ENCODE measurements at regions not wholly inside any gene's neighbourhood (a gene's known extent, or its start where the extent isn't known, plus 50 kb on each side); places are given as distances from the start of the nearest gene placed in this dataset.

DNA sequence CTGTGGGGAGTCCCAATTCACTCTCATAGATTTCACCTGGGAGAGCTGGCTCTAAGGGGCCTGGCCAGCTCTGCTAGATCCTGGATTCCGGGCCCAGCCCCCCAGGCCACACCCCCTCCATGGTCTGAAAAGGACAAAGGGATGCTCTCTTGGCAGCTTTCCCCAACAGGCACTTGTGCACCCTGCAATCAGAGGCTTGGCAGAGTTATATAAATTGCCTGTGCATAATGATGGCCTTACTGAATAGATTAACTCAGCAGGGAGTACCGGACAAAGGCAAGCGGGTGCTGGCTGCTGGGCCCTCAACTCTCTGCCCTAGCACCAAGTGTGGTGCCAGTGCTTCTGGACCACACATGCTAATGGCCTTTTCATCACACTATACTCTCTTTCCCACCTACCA, 461.6 kb downstream of the BUD13 start:
- no peaks in the 10 kb centered on the region for H3K27me3 ChIP-seq
- TF ChIP-seq, protein P1, sequence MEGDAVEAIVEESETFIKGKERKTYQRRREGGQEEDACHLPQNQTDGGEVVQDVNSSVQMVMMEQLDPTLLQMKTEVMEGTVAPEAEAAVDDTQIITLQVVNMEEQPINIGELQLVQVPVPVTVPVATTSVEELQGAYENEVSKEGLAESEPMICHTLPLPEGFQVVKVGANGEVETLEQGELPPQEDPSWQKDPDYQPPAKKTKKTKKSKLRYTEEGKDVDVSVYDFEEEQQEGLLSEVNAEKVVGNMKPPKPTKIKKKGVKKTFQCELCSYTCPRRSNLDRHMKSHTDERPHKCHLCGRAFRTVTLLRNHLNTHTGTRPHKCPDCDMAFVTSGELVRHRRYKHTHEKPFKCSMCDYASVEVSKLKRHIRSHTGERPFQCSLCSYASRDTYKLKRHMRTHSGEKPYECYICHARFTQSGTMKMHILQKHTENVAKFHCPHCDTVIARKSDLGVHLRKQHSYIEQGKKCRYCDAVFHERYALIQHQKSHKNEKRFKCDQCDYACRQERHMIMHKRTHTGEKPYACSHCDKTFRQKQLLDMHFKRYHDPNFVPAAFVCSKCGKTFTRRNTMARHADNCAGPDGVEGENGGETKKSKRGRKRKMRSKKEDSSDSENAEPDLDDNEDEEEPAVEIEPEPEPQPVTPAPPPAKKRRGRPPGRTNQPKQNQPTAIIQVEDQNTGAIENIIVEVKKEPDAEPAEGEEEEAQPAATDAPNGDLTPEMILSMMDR (IDR thresholded peaks at IDR 0.05) = no peak
- no peak for TF ChIP-seq POLR2A (IDR thresholded peaks at IDR 0.05)
- H3K4me3 ChIP-seq = no peak overlapping the region
- no peak for DNase-seq
- WGBS, 2 donors = 76 to 80% methylated on average over 1 to 3 of the region's 3 CpGs
- H3K9me3 ChIP-seq = no peaks in the 10 kb centered on the region
- peaks cover 4% of the 10 kb centered on the region for H3K4me1 ChIP-seq
- no peaks in the 10 kb centered on the region for H3K36me3 ChIP-seq (ENCODE audit: low read depth, missing control alignments)
- no peak overlapping the region for H3K27ac ChIP-seq
- intact Hi-C loops (cut with DNase I; ENCODE audit: low total_unique reads) = no loop called here

DNA sequence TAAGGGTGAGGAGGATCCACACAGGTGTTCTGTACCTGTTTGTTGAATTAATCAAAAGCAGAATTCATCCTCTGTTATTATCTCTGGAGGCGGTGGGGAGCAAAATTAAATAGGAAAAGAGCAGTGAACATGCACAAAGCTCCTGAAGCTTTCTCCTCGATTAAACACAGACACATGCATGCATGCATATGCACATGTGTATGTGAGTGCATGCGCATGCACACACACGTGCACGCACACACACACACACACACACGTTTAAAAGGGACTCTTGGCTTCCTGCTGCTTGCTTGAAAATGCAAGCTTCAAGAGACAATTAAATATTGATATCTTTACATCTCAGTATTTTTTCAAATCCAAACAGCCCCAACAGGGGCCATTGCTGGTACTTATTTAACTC, 462.1 kb downstream of the BUD13 start:
- H3K27me3 ChIP-seq = no peaks in the 10 kb centered on the region
- intact Hi-C loops (cut with DNase I; ENCODE audit: low total_unique reads) = no loop called here
- H3K4me1 ChIP-seq = peaks cover 4% of the 10 kb centered on the region
- H3K36me3 ChIP-seq (ENCODE audit: low read depth, missing control alignments) = no peaks in the 10 kb centered on the region
- H3K9me3 ChIP-seq = no peaks in the 10 kb centered on the region
- WGBS, 2 donors = 78 to 95% methylated on average over 6 of the region's 6 CpGs
- TF ChIP-seq, protein P1 (IDR thresholded peaks at IDR 0.05) = no peak
- TF ChIP-seq POLR2A (IDR thresholded peaks at IDR 0.05) = no peak
- H3K4me3 ChIP-seq = no peak overlapping the region
- DNase-seq = no peak
- H3K27ac ChIP-seq = no peak overlapping the region

DNA sequence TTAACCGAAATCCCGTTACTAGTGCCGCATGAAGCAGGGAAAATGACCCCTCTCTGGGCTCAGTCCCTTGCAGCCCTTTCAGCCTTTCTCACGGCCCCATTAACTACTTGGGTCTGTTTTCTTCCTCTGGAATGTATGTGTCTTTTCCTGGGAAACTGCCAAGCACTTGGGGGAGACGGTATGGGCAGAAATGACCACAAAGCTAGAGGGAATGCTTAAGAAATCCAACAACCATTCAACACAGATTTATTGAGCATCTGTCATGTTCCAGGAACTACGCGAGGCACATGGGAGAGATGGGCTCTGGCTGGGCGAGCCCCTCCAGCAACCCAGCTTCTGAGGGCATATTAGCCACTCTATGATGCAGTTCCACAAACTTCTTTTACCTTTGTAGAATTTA, 462.6 kb downstream of the BUD13 start:
- Histone ChIP-seq H3K9me3 (no peaks in the 10 kb centered on the region), H3K4me1 (peaks cover 4% of the 10 kb centered on the region), H3K27ac (no peak overlapping the region), H3K27me3 (no peaks in the 10 kb centered on the region), H3K4me3 (no peak overlapping the region), H3K36me3 (ENCODE audit: low read depth, missing control alignments) (no peaks in the 10 kb centered on the region)
- DNase-seq = no peak
- intact Hi-C loops (cut with DNase I; ENCODE audit: low total_unique reads) = no loop called here
- 73 to 86% methylated on average over 8 of the region's 8 CpGs for WGBS, 2 donors
- TF ChIP-seq, protein P1 (IDR thresholded peaks at IDR 0.05) = no peak
- TF ChIP-seq POLR2A (IDR thresholded peaks at IDR 0.05) = no peak

DNA sequence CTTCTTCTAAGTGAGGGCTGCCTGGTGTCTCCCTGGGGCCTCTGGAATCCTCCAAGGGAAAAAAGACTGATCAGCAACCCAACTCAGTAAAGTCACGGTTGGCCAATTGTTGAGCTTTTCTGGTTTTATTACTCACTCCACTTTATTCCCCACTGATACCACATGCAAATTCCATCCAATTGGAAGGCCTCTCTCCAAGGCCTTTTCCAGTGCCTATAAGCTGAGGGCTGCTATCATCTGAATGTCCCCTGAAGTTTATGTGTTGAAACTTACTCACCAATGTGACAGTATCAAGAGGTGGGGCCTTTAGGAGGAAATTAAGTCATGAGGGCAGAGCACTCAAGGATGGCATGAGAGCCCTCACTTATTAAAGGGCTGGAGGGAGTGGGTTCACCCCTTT, 463.3 kb downstream of the BUD13 start:
- no peak overlapping the region for H3K4me3 ChIP-seq
- no peak for DNase-seq
- H3K4me1 ChIP-seq = peaks cover 4% of the 10 kb centered on the region
- intact Hi-C loops (cut with DNase I; ENCODE audit: low total_unique reads) = no loop called here
- TF ChIP-seq POLR2A (IDR thresholded peaks at IDR 0.05) = no peak
- TF ChIP-seq, protein P1 (IDR thresholded peaks at IDR 0.05) = no peak
- no peaks in the 10 kb centered on the region for H3K9me3 ChIP-seq
- H3K27ac ChIP-seq = no peak overlapping the region
- no peaks in the 10 kb centered on the region for H3K27me3 ChIP-seq
- H3K36me3 ChIP-seq (ENCODE audit: low read depth, missing control alignments) = no peaks in the 10 kb centered on the region
- 95 to 100% methylated on average over 1 of the region's 1 CpG for WGBS, 2 donors

DNA sequence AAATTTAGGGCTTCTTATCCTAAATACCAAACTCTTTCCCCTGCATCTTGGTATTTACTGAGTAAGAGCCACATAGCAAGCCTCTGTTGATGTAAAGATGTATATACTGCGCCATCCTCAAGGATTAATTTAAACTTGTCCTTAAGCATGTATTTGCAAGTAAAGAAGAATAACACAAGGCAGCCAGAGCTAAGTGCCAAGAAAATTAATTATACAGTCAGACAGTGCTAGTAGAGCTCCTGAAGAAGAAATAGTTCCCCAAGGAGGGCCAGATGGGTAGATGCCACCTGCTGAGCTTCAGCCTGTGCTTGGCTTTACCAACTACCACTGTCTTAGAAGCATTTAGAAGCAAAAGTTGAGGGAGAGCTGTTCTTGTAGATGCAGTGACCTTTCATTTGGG, 470.0 kb downstream of the BUD13 start:
- 96 to 100% methylated on average over 1 of the region's 1 CpG for WGBS, 2 donors
- no peaks in the 10 kb centered on the region for H3K9me3 ChIP-seq
- intact Hi-C loops (cut with DNase I; ENCODE audit: low total_unique reads) = no loop called here
- no peaks in the 10 kb centered on the region for H3K27me3 ChIP-seq
- H3K27ac ChIP-seq = no peak overlapping the region
- H3K4me3 ChIP-seq = no peak overlapping the region
- no peak for DNase-seq
- no peaks in the 10 kb centered on the region for H3K36me3 ChIP-seq (ENCODE audit: low read depth, missing control alignments)
- TF ChIP-seq, protein P1 (IDR thresholded peaks at IDR 0.05) = no peak
- no peak for TF ChIP-seq POLR2A (IDR thresholded peaks at IDR 0.05)
- H3K4me1 ChIP-seq = no peaks in the 10 kb centered on the region
